ENCODE measurements at regions not wholly inside any gene's neighbourhood (a gene's known extent, or its start where the extent isn't known, plus 50 kb on each side); places are given as distances from the start of the nearest gene placed in this dataset.
"Not testable (repeated sequence)": the region's sequence is repeated elsewhere in the genome, so short reads cannot be mapped to it uniquely, and the experiment has no call there.

GRCh38 chr5:125987677-125988255, 435.4 kb upstream of the GRAMD2B start:
- H3K4me3 ChIP-seq (ENCODE audit: low read depth, low read length) = no peak overlapping the region
- in situ Hi-C loops (cut with HindIII; ENCODE audit: low sequenced_read_pairs) = no loop called here
- no peak for TF ChIP-seq CTCF (IDR thresholded peaks at IDR 0.05; ENCODE audit: low read depth, low read length, missing control alignments)
- DNase-seq (ENCODE audit: low read depth) = no peak

DNA sequence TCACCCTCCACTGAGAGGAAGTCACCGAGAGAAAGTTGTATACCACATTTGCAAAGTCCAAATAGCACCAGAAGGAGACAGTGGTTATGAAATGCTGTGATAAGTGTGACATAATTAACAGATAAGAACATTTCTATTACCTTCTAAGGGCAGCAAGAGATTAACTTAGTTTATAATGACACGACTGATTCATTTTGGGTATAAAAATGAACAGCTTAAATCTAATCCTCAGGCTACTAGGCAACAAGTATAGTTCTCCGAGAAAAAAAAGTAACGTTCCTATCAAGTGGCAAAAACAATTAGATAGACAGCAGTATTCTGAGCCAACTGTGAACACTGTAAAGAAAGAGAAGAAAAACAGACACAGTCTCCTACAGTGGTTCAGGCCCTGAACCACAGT, 431.2 kb upstream of the GRAMD2B start:
- DNase-seq (ENCODE audit: low read depth) = no peak
- H3K4me3 ChIP-seq (ENCODE audit: low read depth, low read length) = no peak overlapping the region
- in situ Hi-C loops (cut with HindIII; ENCODE audit: low sequenced_read_pairs) = no loop called here
- TF ChIP-seq CTCF (IDR thresholded peaks at IDR 0.05; ENCODE audit: low read depth, low read length, missing control alignments) = no peak

DNA sequence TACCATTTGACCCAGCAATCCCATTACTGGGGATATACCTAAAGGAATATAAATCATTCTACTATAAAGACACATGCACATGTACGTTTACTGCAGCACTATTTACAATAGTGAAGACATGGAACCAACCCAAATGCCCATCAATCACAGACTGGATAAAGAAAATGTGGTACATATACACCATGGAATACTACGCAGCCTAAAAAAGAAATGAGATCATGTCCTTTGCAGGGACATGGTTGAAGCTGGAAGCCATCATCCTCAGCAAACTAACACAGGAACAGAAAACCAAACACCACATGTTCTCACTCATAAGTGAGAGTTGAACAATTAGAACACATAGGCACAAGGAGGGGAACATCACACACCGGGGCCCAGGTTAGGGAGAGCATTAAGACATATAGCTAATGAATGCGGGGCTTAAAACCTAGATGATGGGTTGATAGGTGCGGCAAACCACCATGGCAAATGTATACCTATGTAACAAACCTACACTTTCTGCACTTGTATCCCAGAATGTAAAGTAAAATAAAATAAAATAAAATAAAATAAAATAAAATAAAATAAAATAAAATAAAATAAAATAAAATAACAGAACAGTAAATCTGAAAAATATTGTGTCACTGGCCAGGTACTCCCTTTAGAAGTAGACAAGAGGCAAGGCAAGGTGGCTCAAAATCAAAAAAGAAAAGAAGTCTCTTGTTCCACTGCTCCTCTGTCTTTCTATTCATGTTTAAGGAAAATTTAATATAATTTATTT, 423.8 kb upstream of the GRAMD2B start:
- in situ Hi-C loops (cut with HindIII; ENCODE audit: low sequenced_read_pairs); DNase-seq (ENCODE audit: low read depth); H3K4me3 ChIP-seq (ENCODE audit: low read depth, low read length): not testable (repeated sequence)

- H3K4me3 ChIP-seq (ENCODE audit: low read depth, low read length) = no peak overlapping the region
- DNase-seq (ENCODE audit: low read depth) = no peak
- no peak for TF ChIP-seq CTCF (IDR thresholded peaks at IDR 0.05; ENCODE audit: low read depth, low read length, missing control alignments)
- in situ Hi-C loops (cut with HindIII; ENCODE audit: low sequenced_read_pairs) = no loop called here
These were observed 422.7 kb upstream of the GRAMD2B start for GRCh38 chr5:126000507-126000906.

- no peak for TF ChIP-seq CTCF (IDR thresholded peaks at IDR 0.05; ENCODE audit: low read depth, low read length, missing control alignments)
- no peak overlapping the region for H3K4me3 ChIP-seq (ENCODE audit: low read depth, low read length)
- in situ Hi-C loops (cut with HindIII; ENCODE audit: low sequenced_read_pairs) = no loop called here
- DNase-seq (ENCODE audit: low read depth) = peak; percentile 98
These were observed 420.8 kb upstream of the GRAMD2B start for GRCh38 chr5:126002222-126002897.

GRCh38 chr5:126003309-126003708, 419.9 kb upstream of the GRAMD2B start:
- in situ Hi-C loops (cut with HindIII; ENCODE audit: low sequenced_read_pairs) = no loop called here
- peak; percentile 99 for DNase-seq (ENCODE audit: low read depth)
- H3K4me3 ChIP-seq (ENCODE audit: low read depth, low read length) = no peak overlapping the region
- no peak for TF ChIP-seq CTCF (IDR thresholded peaks at IDR 0.05; ENCODE audit: low read depth, low read length, missing control alignments)

DNA sequence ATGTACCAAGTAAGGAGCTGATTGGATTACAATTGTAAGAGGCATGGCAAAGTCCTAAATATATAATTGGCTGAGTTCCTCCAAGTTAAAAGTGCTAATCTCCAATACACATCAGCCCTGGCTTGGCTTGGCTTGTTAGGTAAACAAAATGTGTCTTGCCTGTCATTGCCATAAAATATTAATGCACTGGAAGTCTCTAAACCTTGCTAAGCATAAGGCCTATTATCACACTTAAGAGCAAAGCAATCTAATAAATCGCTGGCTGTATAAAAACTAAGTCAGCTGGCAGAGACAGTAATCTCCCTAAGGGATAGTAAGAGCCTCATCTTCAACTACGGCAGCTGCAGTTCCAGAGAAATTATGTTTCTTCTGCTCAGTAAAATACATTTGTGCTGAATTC, 418.6 kb upstream of the GRAMD2B start:
- DNase-seq (ENCODE audit: low read depth) = no peak

More for the DNA sequence above, 418.6 kb upstream of the GRAMD2B start:
- no peak for TF ChIP-seq CTCF (IDR thresholded peaks at IDR 0.05; ENCODE audit: low read depth, low read length, missing control alignments)
- in situ Hi-C loops (cut with HindIII; ENCODE audit: low sequenced_read_pairs) = no loop called here
- H3K4me3 ChIP-seq (ENCODE audit: low read depth, low read length) = no peak overlapping the region
